Subcutaneous abdominal adipose tissue (tissue), 5 donors: ENCODE measurements at regions not wholly inside any gene's neighbourhood (a gene's known extent, or its start where the extent isn't known, plus 50 kb on each side); places are given as distances from the start of the nearest gene placed in this dataset.

Experiments used
- H3K27ac ChIP-seq: one replicate; pipeline ENCODE4 v1.7.0; 2013; ENCODE audit warnings: low read depth, mild to moderate bottlenecking, inconsistent platforms, low read length, moderate library complexity
- H3K27me3 ChIP-seq, 5 donors: one replicate each; pipeline ENCODE4 v1.7.0; 2013; ENCODE audit warnings: low read length in 5 of 5, inconsistent platforms in 1 of 5; ENCODE audit not compliant: control insufficient read depth in 5 of 5, insufficient read depth in 4 of 5
- H3K36me3 ChIP-seq, 5 donors: one replicate each; pipeline ENCODE4 v1.7.0; 2013; ENCODE audit warnings: low read length in 5 of 5; ENCODE audit not compliant: control insufficient read depth in 5 of 5, insufficient read depth in 5 of 5
- H3K4me1 ChIP-seq, 5 donors: one replicate each; pipeline ENCODE4 v1.7.0; 2013; ENCODE audit warnings: low read length in 5 of 5, mild to moderate bottlenecking in 3 of 5, moderate library complexity in 1 of 5; ENCODE audit not compliant: control insufficient read depth in 5 of 5, insufficient read depth in 5 of 5
- H3K4me3 ChIP-seq, 5 donors: one replicate each; pipeline ENCODE4 v1.7.0; 2013; ENCODE audit warnings: low read length in 5 of 5, low read depth in 1 of 5
- H3K9ac ChIP-seq, 5 donors: one replicate each; pipeline ENCODE4 v1.7.0; 2013; ENCODE audit warnings: low read length in 5 of 5, mild to moderate bottlenecking in 4 of 5, moderate library complexity in 3 of 5
- H3K9me3 ChIP-seq, 5 donors: one replicate each; pipeline ENCODE4 v1.7.0; 2013; ENCODE audit warnings: low read length in 5 of 5; ENCODE audit not compliant: control insufficient read depth in 5 of 5
- donor health status: healthy.
- donor health status: healthy.
- donor health status: healthy.
- donor health status: healthy.
- donor health status: healthy.

DNA sequence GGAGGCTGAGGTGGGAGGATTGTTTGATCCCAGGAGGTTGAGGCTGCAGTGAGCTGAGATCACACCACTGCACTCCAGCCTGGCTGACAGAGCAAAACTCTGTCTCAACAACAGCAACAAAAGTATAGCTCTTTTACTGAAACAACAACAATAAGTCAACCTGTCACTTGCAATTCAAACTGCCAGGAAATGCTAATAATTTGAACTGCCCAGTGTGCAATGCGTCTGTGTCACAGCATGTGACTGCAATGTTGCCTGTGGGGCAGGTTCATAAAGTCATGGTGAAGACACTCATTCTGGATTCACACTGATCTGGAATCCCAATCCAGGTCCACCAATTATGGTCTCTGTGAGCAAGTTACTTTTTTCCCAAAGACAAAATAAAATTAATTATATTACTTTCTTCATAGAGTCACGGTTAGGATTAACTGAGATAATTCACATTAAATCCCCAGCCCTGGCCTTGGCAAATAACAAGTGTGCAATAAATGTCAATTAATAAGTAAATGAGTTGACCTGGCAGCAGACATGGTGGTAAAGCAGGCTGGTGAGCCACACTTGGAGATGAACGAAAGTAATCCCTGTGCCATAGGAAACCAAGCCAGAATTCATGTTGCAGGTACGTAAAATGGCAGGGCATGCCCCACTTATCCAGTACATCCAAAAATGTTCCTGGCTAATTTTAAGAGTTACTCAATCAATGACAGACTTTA, 89.1 kb upstream of the CPSF6 start:
- peaks cover 0 to 8% (median 3%) of the 10 kb centered on the region in 5 donors for H3K4me1 ChIP-seq
- no peak overlapping the region for H3K4me3 ChIP-seq
- H3K9ac ChIP-seq, result no peak overlapping the region
- no peak overlapping the region for H3K27ac ChIP-seq
- no peaks in the 10 kb centered on the region for H3K9me3 ChIP-seq
- H3K27me3 ChIP-seq, result no peaks in the 10 kb centered on the region
- H3K36me3 ChIP-seq, result no peaks in the 10 kb centered on the region

- H3K4me1 ChIP-seq, result peaks cover 0 to 8% (median 3%) of the 10 kb centered on the region in 5 donors
These were observed 88.6 kb upstream of the CPSF6 start for GRCh38 chr12:69150796-69151127.

DNA sequence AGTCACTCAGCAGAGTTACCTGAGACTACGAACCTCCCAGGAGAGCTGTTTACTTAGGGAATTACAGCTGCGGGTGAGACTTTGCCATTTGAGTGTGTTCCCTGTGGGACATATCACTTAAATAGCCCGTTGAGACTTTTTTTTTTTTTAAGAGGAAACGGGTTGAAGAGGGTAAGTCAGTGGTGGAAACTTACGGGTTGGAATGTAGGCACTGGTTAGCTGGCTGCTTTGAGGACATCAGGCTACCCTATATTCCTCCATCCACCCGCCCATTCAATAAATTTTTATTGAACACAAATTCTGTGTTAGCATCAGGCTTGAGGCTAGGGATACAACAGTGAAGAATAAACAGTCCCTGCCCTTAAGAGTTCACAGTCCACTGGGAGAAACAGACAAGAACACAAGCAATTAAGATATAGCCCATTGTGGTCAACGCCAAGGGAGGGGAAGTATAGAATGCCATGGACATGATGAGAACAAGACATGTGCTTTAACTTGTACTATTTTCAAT, 88.1 kb upstream of the CPSF6 start:
- Histone ChIP-seq H3K4me1 (peaks cover 0 to 8% (median 3%) of the 10 kb centered on the region in 5 donors), H3K9ac (no peak overlapping the region), H3K4me3 (no peak overlapping the region), H3K36me3 (no peaks in the 10 kb centered on the region), H3K27me3 (no peaks in the 10 kb centered on the region), H3K27ac (no peak overlapping the region), H3K9me3 (no peaks in the 10 kb centered on the region)

More at GRCh38 chr12:69150796-69151127, 88.6 kb upstream of the CPSF6 start:
- Histone ChIP-seq H3K4me3 (no peak overlapping the region), H3K36me3 (no peaks in the 10 kb centered on the region), H3K27ac (no peak overlapping the region), H3K9ac (no peak overlapping the region), H3K9me3 (no peaks in the 10 kb centered on the region), H3K27me3 (no peaks in the 10 kb centered on the region)

GRCh38 chr12:69154585-69155363, 84.6 kb upstream of the CPSF6 start:
- Histone ChIP-seq H3K27me3 (no peaks in the 10 kb centered on the region), H3K4me3 (no peak overlapping the region), H3K4me1 (peaks cover 0 to 13% (median 3%) of the 10 kb centered on the region in 5 donors), H3K9me3 (no peaks in the 10 kb centered on the region), H3K9ac (peak overlapping the region in 1 of 5 donors; percentile 0), H3K36me3 (no peaks in the 10 kb centered on the region), H3K27ac (no peak overlapping the region)

DNA sequence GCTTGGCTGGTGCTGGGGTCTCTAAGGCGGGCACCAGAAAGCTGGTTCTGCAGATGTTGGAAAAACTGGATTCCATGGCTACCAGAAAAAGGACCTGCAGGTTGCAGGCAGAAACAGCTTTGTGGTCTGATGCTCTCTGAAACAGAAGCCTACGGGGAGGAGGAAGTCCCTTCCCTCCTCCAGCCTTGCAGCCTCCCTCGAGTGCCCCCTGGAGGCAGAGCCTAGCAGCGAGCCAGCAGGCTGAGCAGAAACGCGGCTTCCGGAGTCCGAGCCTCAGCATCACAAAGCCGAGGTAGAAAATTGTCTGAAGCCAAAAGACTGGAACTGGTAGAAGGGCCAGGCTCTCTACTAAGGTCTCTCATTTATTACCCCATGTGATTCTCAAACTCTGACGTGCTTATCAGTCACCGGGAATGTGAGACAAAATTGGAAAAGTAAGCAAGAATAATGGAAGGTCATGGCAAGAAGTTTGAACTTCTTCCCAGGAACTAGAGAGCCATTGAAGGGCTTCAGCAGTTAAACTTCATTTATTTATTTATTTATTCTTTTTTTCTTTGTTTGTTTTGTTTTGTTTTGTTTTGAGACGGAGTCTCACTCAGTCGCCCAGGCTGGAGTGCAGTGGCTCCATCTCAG, 82.2 kb upstream of the CPSF6 start:
- Histone ChIP-seq H3K4me1 (peaks cover 0 to 13% (median 3%) of the 10 kb centered on the region in 5 donors), H3K9me3 (no peaks in the 10 kb centered on the region), H3K9ac (no peak overlapping the region), H3K4me3 (peak overlapping the region in 2 of 5 donors; percentile 13 to 18), H3K27me3 (no peaks in the 10 kb centered on the region), H3K36me3 (no peaks in the 10 kb centered on the region), H3K27ac (no peak overlapping the region)

GRCh38 chr12:69161829-69162228, 77.5 kb upstream of the CPSF6 start:
- Histone ChIP-seq H3K36me3 (no peaks in the 10 kb centered on the region), H3K27me3 (no peaks in the 10 kb centered on the region), H3K9me3 (no peaks in the 10 kb centered on the region), H3K9ac (no peak overlapping the region), H3K4me3 (no peak overlapping the region), H3K4me1 (peaks cover 0 to 6% (median 4%) of the 10 kb centered on the region in 5 donors), H3K27ac (no peak overlapping the region)

GRCh38 chr12:69163681-69164362, 75.5 kb upstream of the CPSF6 start:
- no peaks in the 10 kb centered on the region for H3K36me3 ChIP-seq
- H3K4me1 ChIP-seq, result peaks cover 0 to 6% (median 0%) of the 10 kb centered on the region in 5 donors
- no peak overlapping the region for H3K27ac ChIP-seq
- H3K9ac ChIP-seq, result no peak overlapping the region
- H3K9me3 ChIP-seq, result no peaks in the 10 kb centered on the region
- no peaks in the 10 kb centered on the region for H3K27me3 ChIP-seq
- H3K4me3 ChIP-seq, result no peak overlapping the region

DNA sequence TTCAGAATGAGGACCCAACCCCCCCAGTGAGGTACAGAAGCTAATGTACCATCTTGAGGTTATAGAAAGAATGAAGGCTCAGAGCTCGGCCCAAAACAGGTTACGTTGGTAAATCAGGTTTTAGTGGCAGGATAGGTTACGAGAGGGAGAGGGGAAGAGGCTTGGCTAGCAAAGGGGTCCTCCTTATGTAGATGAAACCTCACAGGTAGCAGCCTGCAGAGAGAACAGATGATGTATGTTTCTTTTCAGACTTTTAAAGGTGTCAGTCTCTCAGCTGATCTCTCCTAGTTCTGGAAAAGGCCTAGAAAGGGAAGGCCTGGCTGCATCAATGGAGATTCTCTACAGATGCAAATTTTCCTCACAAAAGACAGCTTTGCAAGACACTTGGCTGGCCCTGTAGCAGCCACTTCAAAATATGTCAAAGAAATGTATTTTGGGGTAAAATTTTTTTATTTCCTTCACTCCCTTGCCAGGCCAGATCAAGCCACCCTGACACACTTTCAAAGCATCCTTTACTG, 71.7 kb upstream of the CPSF6 start:
- peaks cover 0 to 6% (median 0%) of the 10 kb centered on the region in 5 donors for H3K4me1 ChIP-seq
- H3K4me3 ChIP-seq, result no peak overlapping the region
- H3K9ac ChIP-seq, result no peak overlapping the region
- H3K27ac ChIP-seq, result no peak overlapping the region
- no peaks in the 10 kb centered on the region for H3K27me3 ChIP-seq
- no peaks in the 10 kb centered on the region for H3K9me3 ChIP-seq
- H3K36me3 ChIP-seq, result no peaks in the 10 kb centered on the region

GRCh38 chr12:69168363-69168762, 71.0 kb upstream of the CPSF6 start:
- H3K27me3 ChIP-seq, result no peaks in the 10 kb centered on the region
- H3K9me3 ChIP-seq, result no peaks in the 10 kb centered on the region

More at GRCh38 chr12:69168363-69168762, 71.0 kb upstream of the CPSF6 start:
- H3K27ac ChIP-seq, result no peak overlapping the region
- H3K4me3 ChIP-seq, result no peak overlapping the region
- H3K36me3 ChIP-seq, result no peaks in the 10 kb centered on the region
- H3K9ac ChIP-seq, result no peak overlapping the region
- peaks cover 0 to 6% (median 0%) of the 10 kb centered on the region in 5 donors for H3K4me1 ChIP-seq
